Common myeloid progenitor, CD34-positive (primary cell): ENCODE measurements at regions not wholly inside any gene's neighbourhood (a gene's known extent, or its start where the extent isn't known, plus 50 kb on each side); places are given as distances from the start of the nearest gene placed in this dataset.

Source experiments
- CTCF ChIA-PET: fragments of 350-600 bp; sonication (Branson Sonifier 250); formaldehyde crosslinking; loops from one replicate; lab custom pipeline; 2021; ENCODE audit warnings: antibody characterized with exemption; lab: Charles Lee
- POLR2A ChIA-PET: fragments of 350-600 bp; sonication (Branson Sonifier 250); formaldehyde crosslinking; loops from one replicate; lab custom pipeline; 2021; ENCODE audit warnings: antibody characterized with exemption; lab: Charles Lee
- DNase-seq, 3 donors: peaks; one replicate each; pipeline versions ENCODE4 v3.0.0 to v3.0.0-alpha.2; 2013
- H3K27ac ChIP-seq, 2 experiments: 1 replicate in 1 of 2; 2 replicates in 1 of 2; pipeline ENCODE4 v1.7.0; 2013; ENCODE audit warnings: inconsistent platforms in 2 of 2, low read length in 2 of 2, mild to moderate bottlenecking in 2 of 2, low read depth in 1 of 2, moderate library complexity in 1 of 2; ENCODE audit not compliant: severe bottlenecking in 2 of 2, insufficient read depth in 1 of 2, poor library complexity in 1 of 2
- H3K27me3 ChIP-seq, 5 experiments: replicated peaks in 2 of 5; 1 replicate in 3 of 5; 2 replicates in 2 of 5; pipeline versions ENCODE4 v1.6.1 to v1.7.0; 2013; ENCODE audit warnings: low read length in 4 of 5, mild to moderate bottlenecking in 2 of 5, moderate library complexity in 2 of 5, inconsistent platforms in 1 of 5; ENCODE audit not compliant: insufficient read depth in 5 of 5, control insufficient read depth in 4 of 5
- H3K36me3 ChIP-seq, 4 experiments: 1 replicate in 2 of 4; 2 replicates in 2 of 4; pipeline versions ENCODE4 v1.6.1 to v1.7.0; 2013; ENCODE audit warnings: low read length in 3 of 4, control low read depth in 1 of 4, mild to moderate bottlenecking in 1 of 4; ENCODE audit not compliant: control insufficient read depth in 4 of 4, insufficient read depth in 4 of 4
- H3K4me1 ChIP-seq, 4 experiments: 1 replicate in 3 of 4; 2 replicates in 1 of 4; pipeline versions ENCODE4 v1.6.1 to v1.7.1; 2013; ENCODE audit warnings: low read length in 3 of 4, mild to moderate bottlenecking in 3 of 4, control low read depth in 1 of 4, inconsistent platforms in 1 of 4, moderate library complexity in 1 of 4; ENCODE audit not compliant: control insufficient read depth in 4 of 4, insufficient read depth in 4 of 4; ENCODE audit errors: control extremely low read depth in 1 of 4
- H3K4me3 ChIP-seq, 7 experiments: 1 replicate in 4 of 7; 2 replicates in 3 of 7; pipeline versions ENCODE4 v1.5.1 to v1.7.0; 2013; ENCODE audit warnings: mild to moderate bottlenecking in 7 of 7, low read length in 6 of 7, moderate library complexity in 6 of 7, inconsistent platforms in 2 of 7, low read depth in 2 of 7, control low read depth in 1 of 7; ENCODE audit not compliant: insufficient read depth in 4 of 7, control insufficient read depth in 1 of 7; ENCODE audit errors: extremely low read depth in 1 of 7
- H3K9me3 ChIP-seq, 5 experiments: 1 replicate in 4 of 5; 2 replicates in 1 of 5; pipeline versions ENCODE4 v1.6.1 to v1.7.1; 2013; ENCODE audit warnings: low read length in 4 of 5, mild to moderate bottlenecking in 2 of 5, inconsistent platforms in 1 of 5, low read depth in 1 of 5, moderate library complexity in 1 of 5; ENCODE audit not compliant: control insufficient read depth in 4 of 5, insufficient read depth in 2 of 5; ENCODE audit errors: control extremely low read depth in 1 of 5
- WGBS: methylation state at CpG from one replicate; pipeline ENCODE4 v1.1.5; 2013; ENCODE audit not compliant: insufficient coverage; 5-methylcytosine and 5-hydroxymethylcytosine counted together

DNA sequence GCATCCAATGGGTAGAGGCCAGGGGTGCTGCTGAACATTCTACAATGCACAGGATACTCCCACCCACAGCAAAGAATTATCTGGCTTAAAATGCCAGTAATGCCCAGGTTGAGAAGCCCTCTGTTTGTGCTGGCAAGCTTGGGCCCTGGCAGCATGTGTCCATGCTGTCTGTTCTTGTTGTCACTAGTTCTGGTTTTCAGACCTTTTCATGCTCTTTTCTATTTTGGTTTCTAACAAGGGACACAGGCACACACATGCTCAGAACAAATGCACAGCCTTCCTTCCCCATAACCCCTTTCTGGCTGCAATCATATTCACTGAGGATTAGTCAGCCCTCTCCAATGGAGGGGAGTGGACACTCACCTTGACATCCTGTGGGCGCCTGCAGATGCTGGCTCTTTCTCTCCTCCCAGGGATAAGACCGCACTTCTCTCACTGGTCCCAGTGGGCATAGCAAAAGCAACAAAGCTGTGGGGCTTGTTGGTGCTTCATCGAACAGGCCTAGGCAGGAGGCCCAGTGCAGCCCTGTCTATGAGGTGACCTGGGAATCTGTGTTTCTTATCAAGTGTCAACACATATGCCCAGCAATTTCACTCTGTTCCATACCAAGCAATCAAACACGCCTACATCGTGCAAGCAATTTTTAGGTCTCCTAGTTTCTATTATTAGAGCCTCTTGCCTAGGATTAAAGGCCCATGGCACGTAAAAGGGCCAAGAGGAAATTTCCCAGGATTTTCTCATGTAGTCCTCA, 271.1 kb upstream of the CCL2 start:
- ChIA-PET CTCF (no interaction called here), POLR2A (no interaction called here)
- no peak overlapping the region for H3K27ac ChIP-seq
- H3K4me1 ChIP-seq: peaks cover 0 to 26% (median 15%) of the 10 kb centered on the region in 4 experiments
- WGBS: 97% methylated on average over 6 of the region's 6 CpGs
- DNase-seq: no peak
- H3K9me3 ChIP-seq: no peaks in the 10 kb centered on the region
- no peak overlapping the region for H3K4me3 ChIP-seq
- no peaks in the 10 kb centered on the region for H3K36me3 ChIP-seq
- no peaks in the 10 kb centered on the region for H3K27me3 ChIP-seq

GRCh38 chr17:33986088-33986487, 269.0 kb upstream of the CCL2 start:
- POLR2A ChIA-PET: no interaction called here
- Histone ChIP-seq H3K36me3 (no peaks in the 10 kb centered on the region), H3K27ac (no peak overlapping the region), H3K27me3 (no peaks in the 10 kb centered on the region), H3K4me1 (peaks cover 0 to 41% (median 16%) of the 10 kb centered on the region in 4 experiments), H3K9me3 (no peaks in the 10 kb centered on the region), H3K4me3 (no peak overlapping the region)
- no CpG with 5 or more reads among the region's 1 CpG for WGBS
- CTCF ChIA-PET: interaction anchor here (1.7 kb wide), 1 partner anchor 18 kb away, joined by 4 read pairs; no protein-coding TSS in a partner anchor
- DNase-seq: no peak

GRCh38 chr17:33986566-33986965, 268.5 kb upstream of the CCL2 start:
- WGBS: 92% methylated on average over 2 of the region's 2 CpGs
- Histone ChIP-seq H3K4me3 (no peak overlapping the region), H3K27ac (no peak overlapping the region), H3K9me3 (no peaks in the 10 kb centered on the region), H3K4me1 (peaks cover 0 to 41% (median 16%) of the 10 kb centered on the region in 4 experiments), H3K36me3 (no peaks in the 10 kb centered on the region), H3K27me3 (no peaks in the 10 kb centered on the region)
- CTCF ChIA-PET: interaction anchor here (1.7 kb wide), 1 partner anchor 19 kb away, joined by 4 read pairs; no protein-coding TSS in a partner anchor
- POLR2A ChIA-PET: no interaction called here
- DNase-seq: no peak

DNA sequence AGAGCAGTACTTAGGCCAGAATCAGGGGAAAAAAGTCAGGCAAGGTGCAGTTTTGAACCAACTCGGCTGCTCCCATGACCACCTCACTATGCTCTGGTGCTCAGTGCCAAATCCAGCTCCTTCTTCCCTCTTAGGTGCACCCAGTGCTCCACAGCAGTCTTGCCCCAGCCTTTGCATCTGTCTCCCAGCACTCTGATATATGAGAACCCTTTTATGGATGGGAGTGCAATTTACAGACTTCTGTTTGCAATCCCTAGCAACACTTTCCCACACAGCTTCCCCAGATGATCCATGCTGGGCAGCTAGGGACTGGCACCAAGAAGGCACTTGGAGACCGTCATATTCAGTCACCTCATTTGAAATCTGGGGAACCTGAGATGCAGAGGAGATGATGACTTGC, 267.9 kb upstream of the CCL2 start:
- CTCF ChIA-PET: interaction anchor here (1.7 kb wide), 1 partner anchor 19 kb away, joined by 4 read pairs; no protein-coding TSS in a partner anchor

DNA sequence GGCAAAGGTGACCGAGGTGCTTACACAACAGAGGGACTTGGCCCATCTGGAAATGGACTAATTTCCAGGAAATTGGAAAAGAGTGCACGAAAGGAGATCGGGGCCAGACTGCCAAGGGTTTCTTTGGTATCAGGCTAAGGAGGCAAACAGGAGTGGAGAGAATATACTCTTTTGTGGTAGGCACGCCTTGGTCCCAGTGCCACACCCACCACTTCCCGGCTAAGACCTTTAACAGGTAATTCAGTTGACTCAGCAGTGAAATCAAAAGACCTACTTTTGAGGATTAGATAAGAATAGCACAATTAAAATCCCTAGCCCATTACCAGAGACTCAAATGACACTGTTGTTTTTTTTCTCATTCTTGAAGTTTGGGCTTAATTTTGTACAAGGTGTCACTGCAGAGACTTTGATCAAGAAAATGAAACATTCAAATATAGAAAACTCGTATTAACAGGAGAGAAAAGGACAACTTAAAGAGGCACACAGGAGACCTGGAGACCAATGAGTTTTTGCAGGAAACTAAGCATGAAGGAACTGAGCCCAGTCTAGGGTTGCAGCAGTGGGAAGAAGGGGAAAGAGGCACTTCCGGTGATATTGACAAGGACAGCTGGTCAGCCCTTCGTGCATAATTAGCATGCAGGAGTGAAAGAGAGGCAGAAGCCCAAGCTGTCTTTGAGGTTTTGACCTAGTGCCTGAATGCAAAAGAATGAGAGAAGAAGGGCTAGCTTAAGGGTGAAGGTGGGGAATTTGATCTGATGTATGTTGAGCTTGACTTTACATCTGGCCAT, 265.5 kb upstream of the CCL2 start:
- ChIA-PET POLR2A (no interaction called here), CTCF (interaction anchor here (0.8 kb wide), 1 partner anchor 62 kb away, joined by 3 read pairs; no protein-coding TSS in a partner anchor)
- DNase-seq: no peak
- Histone ChIP-seq H3K4me1 (peaks cover 0 to 25% (median 9%) of the 10 kb centered on the region in 4 experiments), H3K9me3 (no peaks in the 10 kb centered on the region), H3K27ac (no peak overlapping the region), H3K27me3 (no peaks in the 10 kb centered on the region), H3K36me3 (no peaks in the 10 kb centered on the region), H3K4me3 (no peak overlapping the region)
- WGBS: 75% methylated on average over 8 of the region's 8 CpGs

More for the DNA sequence above, 267.9 kb upstream of the CCL2 start:
- H3K4me3 ChIP-seq: no peak overlapping the region
- H3K27ac ChIP-seq: no peak overlapping the region
- H3K36me3 ChIP-seq: no peaks in the 10 kb centered on the region
- peaks cover 0 to 35% (median 11%) of the 10 kb centered on the region in 4 experiments for H3K4me1 ChIP-seq
- POLR2A ChIA-PET: no interaction called here
- DNase-seq: no peak
- no peaks in the 10 kb centered on the region for H3K27me3 ChIP-seq
- H3K9me3 ChIP-seq: no peaks in the 10 kb centered on the region
- WGBS: 89% methylated on average over 1 of the region's 2 CpGs

DNA sequence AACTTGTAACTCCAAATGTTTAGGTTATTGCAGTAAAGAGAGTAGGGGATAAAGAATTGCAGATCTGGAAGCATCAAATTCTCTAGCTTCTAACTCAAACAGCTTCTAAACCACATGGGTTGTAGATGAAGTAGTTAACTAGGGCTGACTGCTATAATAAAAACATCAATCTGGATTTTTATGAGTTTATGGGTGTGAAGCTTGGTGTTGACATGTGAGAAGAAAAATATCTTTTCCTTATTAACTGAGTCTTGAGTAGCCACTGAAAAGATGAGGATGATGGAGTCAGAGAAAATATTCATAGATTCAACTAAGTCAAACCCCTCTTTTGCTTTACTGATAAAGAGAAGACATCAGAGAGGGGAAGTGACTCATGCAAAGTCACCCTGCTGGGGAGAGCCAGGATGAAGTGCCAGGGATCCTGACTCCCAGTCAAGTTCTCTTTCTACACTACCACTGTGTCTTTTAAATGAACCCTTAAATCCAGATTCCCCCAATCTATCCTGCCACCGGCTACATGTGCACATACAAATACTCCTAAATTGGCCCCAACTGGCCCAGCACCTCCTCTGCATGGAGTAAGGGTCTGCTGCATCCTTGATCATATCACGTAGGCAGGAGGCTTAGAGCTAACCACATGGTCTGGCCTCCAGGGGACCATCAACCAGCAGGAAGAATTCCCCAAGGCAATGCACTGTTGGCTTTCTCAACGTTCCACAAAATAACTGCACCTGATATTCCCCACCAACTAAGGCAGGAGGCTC, 264.0 kb upstream of the CCL2 start:
- Histone ChIP-seq H3K4me1 (peaks cover 0 to 25% (median 9%) of the 10 kb centered on the region in 4 experiments), H3K27me3 (no peaks in the 10 kb centered on the region), H3K9me3 (no peaks in the 10 kb centered on the region), H3K4me3 (no peak overlapping the region), H3K36me3 (no peaks in the 10 kb centered on the region), H3K27ac (no peak overlapping the region)
- peak in 2 of 3 donors; percentile 52 to 67 for DNase-seq
- WGBS: 80% methylated on average over 1 of the region's 3 CpGs
- ChIA-PET POLR2A (interaction anchor here (0.6 kb wide), 1 partner anchor 18 kb away, joined by 4 read pairs; no protein-coding TSS in a partner anchor), CTCF (interaction anchor here (0.8 to 1.1 kb wide), 3 partner anchors 19 to 21 kb away, joined by 3 to 4 read pairs (median 3); no protein-coding TSS in a partner anchor)
